ENCODE measurements at regions not wholly inside any gene's neighbourhood (a gene's known extent, or its start where the extent isn't known, plus 50 kb on each side); places are given as distances from the start of the nearest gene placed in this dataset.

DNA sequence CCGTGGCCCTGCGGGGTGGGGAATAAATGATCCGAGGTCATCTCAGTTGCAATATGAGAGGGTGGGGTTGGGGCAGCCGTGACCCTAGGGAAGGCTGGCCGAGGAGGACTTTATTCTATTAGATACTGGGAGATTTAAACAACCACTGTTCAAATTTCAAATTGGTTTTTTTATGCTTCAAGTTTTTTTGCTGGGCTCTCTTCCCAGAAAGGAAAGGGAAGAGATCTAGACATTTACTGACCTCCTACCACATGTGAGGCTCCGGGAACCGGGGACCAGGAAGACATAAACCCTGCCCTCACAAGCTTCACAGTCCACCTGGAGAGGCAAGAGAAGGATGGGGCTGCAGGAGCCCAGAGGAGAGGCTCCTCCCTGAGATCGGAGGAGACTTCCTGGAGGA is 207.3 kb downstream of the FOXD2 start:
- TF ChIP-seq POLR2AphosphoS5 (IDR thresholded peaks at IDR 0.05; ENCODE audit: low read depth, low read length): no peak
- no peak for TF ChIP-seq POLR2A (IDR thresholded peaks at IDR 0.05; ENCODE audit: low read depth, low read length)
